ENCODE measurements at regions not wholly inside any gene's neighbourhood (a gene's known extent, or its start where the extent isn't known, plus 50 kb on each side); places are given as distances from the start of the nearest gene placed in this dataset.

- WGBS, 3 donors: 60 to 80% (median 78%) methylated on average over 4 of the region's 4 CpGs
- TF ChIP-seq CTCF (IDR thresholded peaks at IDR 0.05): no peak
- Histone ChIP-seq H3K36me3 (ENCODE audit: insufficient read depth in 1 of 2, low read depth in 1 of 2) (no peaks in the 10 kb centered on the region), H3K9me3 (no peaks in the 10 kb centered on the region), H3K27me3 (ENCODE audit: insufficient read depth in 3 of 3, low read length in 2 of 3) (no peaks in the 10 kb centered on the region), H3K27ac (no peak overlapping the region), H3K4me1 (peaks cover 8% of the 10 kb centered on the region), H3K4me3 (no peak overlapping the region)
- ATAC-seq (peak in 1 of 4 donors; percentile 53), DNase-seq (no peak)
- intact Hi-C loops (cut with DNase I): no loop called here
Measured at GRCh38 chr18:45349019-45349418, 266.3 kb upstream of the SLC14A2 start.

GRCh38 chr18:45349467-45349866 lies 265.8 kb upstream of the SLC14A2 start:
- Histone ChIP-seq H3K4me3 (no peak overlapping the region), H3K9me3 (no peaks in the 10 kb centered on the region), H3K36me3 (ENCODE audit: insufficient read depth in 1 of 2, low read depth in 1 of 2) (no peaks in the 10 kb centered on the region), H3K27me3 (ENCODE audit: insufficient read depth in 3 of 3, low read length in 2 of 3) (no peaks in the 10 kb centered on the region), H3K4me1 (peaks cover 8% of the 10 kb centered on the region), H3K27ac (no peak overlapping the region)
- ATAC-seq (peak in 1 of 4 donors; percentile 59), DNase-seq (peak in 1 of 2 donors; percentile 19)
- TF ChIP-seq CTCF (IDR thresholded peaks at IDR 0.05): no peak
- WGBS, 3 donors: 70 to 82% (median 75%) methylated on average over 2 of the region's 2 CpGs
- intact Hi-C loops (cut with DNase I): no loop called here

- intact Hi-C loops (cut with DNase I): loop anchor here in 1 of 2 donors (10.0 kb wide), 1 partner anchor 556 kb away; no protein-coding TSS in a partner anchor
- H3K4me1 ChIP-seq: peaks cover 8% of the 10 kb centered on the region
- H3K36me3 ChIP-seq (ENCODE audit: insufficient read depth in 1 of 2, low read depth in 1 of 2): no peaks in the 10 kb centered on the region
- DNase-seq (no peak), ATAC-seq (no peak)
- no peaks in the 10 kb centered on the region for H3K27me3 ChIP-seq (ENCODE audit: insufficient read depth in 3 of 3, low read length in 2 of 3)
- H3K27ac ChIP-seq: no peak overlapping the region
- H3K9me3 ChIP-seq: no peaks in the 10 kb centered on the region
- 83 to 88% (median 86%) methylated on average over 11 of the region's 11 CpGs for WGBS, 3 donors
- no peak overlapping the region for H3K4me3 ChIP-seq
- TF ChIP-seq CTCF (IDR thresholded peaks at IDR 0.05): no peak
Measured at GRCh38 chr18:45350404-45351156, 264.7 kb upstream of the SLC14A2 start.

GRCh38 chr18:45352874-45353273 lies 262.4 kb upstream of the SLC14A2 start:
- no peaks in the 10 kb centered on the region for H3K36me3 ChIP-seq (ENCODE audit: insufficient read depth in 1 of 2, low read depth in 1 of 2)
- H3K27me3 ChIP-seq (ENCODE audit: insufficient read depth in 3 of 3, low read length in 2 of 3): no peaks in the 10 kb centered on the region
- no peak overlapping the region for H3K27ac ChIP-seq
- H3K9me3 ChIP-seq: no peaks in the 10 kb centered on the region
- no peak overlapping the region for H3K4me3 ChIP-seq
- peaks cover 19% of the 10 kb centered on the region for H3K4me1 ChIP-seq
- DNase-seq: no peak
- TF ChIP-seq CTCF (IDR thresholded peaks at IDR 0.05): no peak
- intact Hi-C loops (cut with DNase I): loop anchor here in 1 of 2 donors (10.0 kb wide), 1 partner anchor 558 kb away; no protein-coding TSS in a partner anchor
- ATAC-seq: no peak
- WGBS, 3 donors: 90 to 91% (median 91%) methylated on average over 5 of the region's 5 CpGs
